ENCODE measurements at regions not wholly inside any gene's neighbourhood (a gene's known extent, or its start where the extent isn't known, plus 50 kb on each side); places are given as distances from the start of the nearest gene placed in this dataset.
A peak's percentile ranks its signal among the peaks of the same experiment; 100 is the strongest.

- H3K4me1 ChIP-seq (ENCODE audit: insufficient read depth, low read length, poor library complexity, severe bottlenecking) = peaks cover 80% of the 10 kb centered on the region
- H3K27me3 ChIP-seq (replicated peaks; ENCODE audit: insufficient read depth, low read depth, low read length, poor library complexity) = no peaks in the 10 kb centered on the region
- ChIA-PET POLR2A (ENCODE audit: low non-redundant PET) (no interaction called here), CTCF (interaction anchor here (0.5 to 1.8 kb wide), 9 partner anchors 13 to 539 kb away, joined by 3 to 10 read pairs (median 4); no protein-coding TSS in a partner anchor)
- TF ChIP-seq EZH2 (IDR thresholded peaks at IDR 0.05; ENCODE audit: borderline replicate concordance, low read depth, low read length, poor library complexity, severe bottlenecking) (no peak), CTCF (conservative IDR thresholded peaks at IDR 0.05; ENCODE audit: low read depth, low read length) (peak; percentile 57)
- no peaks in the 10 kb centered on the region for H3K9me3 ChIP-seq (ENCODE audit: low read depth, low read length, poor library complexity, severe bottlenecking)
- peak overlapping the region; percentile 1 for H3K4me3 ChIP-seq (ENCODE audit: low read depth, low read length, poor library complexity, severe bottlenecking)
- peak overlapping the region; percentile 99 for H3K27ac ChIP-seq (ENCODE audit: low read depth, low read length, poor library complexity, severe bottlenecking)
- intact Hi-C loops (cut with micrococcal nuclease; ENCODE audit: unreplicated experiment) = loop anchor here (5.0 kb wide), 1 partner anchor 1398 kb away; no protein-coding TSS in a partner anchor
- BruUV-seq (replicated peaks) = no TSS peak
- DNase-seq (ENCODE audit: low spot score) = peak; percentile 68
- H3K36me3 ChIP-seq (ENCODE audit: insufficient read depth, low read length, poor library complexity, severe bottlenecking) = no peaks in the 10 kb centered on the region
Measured at GRCh38 chr2:176650104-176650837, 381.0 kb downstream of the MTX2 start.

- Histone ChIP-seq H3K36me3 (ENCODE audit: insufficient read depth, low read length, poor library complexity, severe bottlenecking) (no peaks in the 10 kb centered on the region), H3K27me3 (replicated peaks; ENCODE audit: insufficient read depth, low read depth, low read length, poor library complexity) (no peaks in the 10 kb centered on the region), H3K4me1 (ENCODE audit: insufficient read depth, low read length, poor library complexity, severe bottlenecking) (peaks cover 87% of the 10 kb centered on the region), H3K27ac (ENCODE audit: low read depth, low read length, poor library complexity, severe bottlenecking) (peak overlapping the region; percentile 99), H3K4me3 (ENCODE audit: low read depth, low read length, poor library complexity, severe bottlenecking) (peak overlapping the region; percentile 1), H3K9me3 (ENCODE audit: low read depth, low read length, poor library complexity, severe bottlenecking) (no peaks in the 10 kb centered on the region)
- no peak for TF ChIP-seq EZH2 (IDR thresholded peaks at IDR 0.05; ENCODE audit: borderline replicate concordance, low read depth, low read length, poor library complexity, severe bottlenecking)
- TF ChIP-seq CTCF (conservative IDR thresholded peaks at IDR 0.05; ENCODE audit: low read depth, low read length) = no peak
- CTCF ChIA-PET = interaction anchor here (0.6 to 2.0 kb wide), 8 partner anchors 14 to 546 kb away, joined by 3 to 24 read pairs (median 4); no protein-coding TSS in a partner anchor
- intact Hi-C loops (cut with micrococcal nuclease; ENCODE audit: unreplicated experiment) = loop anchor here (5.0 kb wide), 1 partner anchor 1399 kb away; no protein-coding TSS in a partner anchor
- no peak for DNase-seq (ENCODE audit: low spot score)
- no TSS peak for BruUV-seq (replicated peaks)
- POLR2A ChIA-PET (ENCODE audit: low non-redundant PET) = no interaction called here
Measured at GRCh38 chr2:176650838-176651555, 381.8 kb downstream of the MTX2 start.

GRCh38 chr2:176652300-176653182 lies 383.3 kb downstream of the MTX2 start:
- Histone ChIP-seq H3K36me3 (ENCODE audit: insufficient read depth, low read length, poor library complexity, severe bottlenecking) (no peaks in the 10 kb centered on the region), H3K27ac (ENCODE audit: low read depth, low read length, poor library complexity, severe bottlenecking) (peak overlapping the region; percentile 99), H3K27me3 (replicated peaks; ENCODE audit: insufficient read depth, low read depth, low read length, poor library complexity) (no peaks in the 10 kb centered on the region), H3K4me1 (ENCODE audit: insufficient read depth, low read length, poor library complexity, severe bottlenecking) (peaks cover 88% of the 10 kb centered on the region), H3K9me3 (ENCODE audit: low read depth, low read length, poor library complexity, severe bottlenecking) (no peaks in the 10 kb centered on the region), H3K4me3 (ENCODE audit: low read depth, low read length, poor library complexity, severe bottlenecking) (peak overlapping the region; percentile 5)
- ChIA-PET POLR2A (ENCODE audit: low non-redundant PET) (interaction anchor here (0.6 kb wide), 3 partner anchors 510 to 980 kb away, joined by 3 to 7 read pairs (median 3); no protein-coding TSS in a partner anchor), CTCF (interaction anchor here (0.5 to 2.0 kb wide), 19 partner anchors 98 to 963 kb away, joined by 3 to 24 read pairs (median 4); partner anchors contain the start of gene HOXD9)
- BruUV-seq (replicated peaks) = no TSS peak
- peak; percentile 93 for DNase-seq (ENCODE audit: low spot score)
- no peak for TF ChIP-seq EZH2 (IDR thresholded peaks at IDR 0.05; ENCODE audit: borderline replicate concordance, low read depth, low read length, poor library complexity, severe bottlenecking)
- TF ChIP-seq CTCF (conservative IDR thresholded peaks at IDR 0.05; ENCODE audit: low read depth, low read length) = peak; percentile 79
- intact Hi-C loops (cut with micrococcal nuclease; ENCODE audit: unreplicated experiment) = loop anchor here (1.0 to 5.0 kb wide), 3 partner anchors 98 to 1400 kb away; partner anchors contain the start of gene HOXD8
